ENCODE measurements at regions not wholly inside any gene's neighbourhood (a gene's known extent, or its start where the extent isn't known, plus 50 kb on each side); places are given as distances from the start of the nearest gene placed in this dataset.

- DNase-seq (ENCODE audit: low read depth): no peak
- TF ChIP-seq CTCF (conservative IDR thresholded peaks at IDR 0.05; ENCODE audit: low read depth, low read length): no peak
Observed at GRCh38 chr4:144901141-144901540, 196.9 kb downstream of the ANAPC10 start.

DNA sequence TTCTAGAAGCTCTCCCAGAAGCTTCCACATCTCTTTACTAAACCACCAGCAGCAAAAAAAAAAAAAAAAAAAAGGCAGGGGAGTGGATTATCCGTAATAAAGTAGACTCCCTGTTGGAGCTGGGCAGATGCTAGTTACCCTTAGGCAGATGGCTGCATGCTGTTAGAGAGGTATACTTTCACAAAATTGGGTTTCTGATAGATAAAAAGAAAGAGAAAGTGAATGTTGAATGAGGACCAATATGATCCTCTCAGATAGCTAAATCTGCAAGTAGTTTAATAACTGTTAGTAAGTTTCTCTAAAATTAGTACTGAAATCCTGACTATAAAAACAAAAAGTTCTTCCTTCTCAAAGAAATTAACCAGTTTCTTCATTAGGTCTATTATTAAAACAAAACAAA, 195.4 kb downstream of the ANAPC10 start:
- no peak overlapping the region for H3K4me3 ChIP-seq (ENCODE audit: low read length)
- TF ChIP-seq CTCF (conservative IDR thresholded peaks at IDR 0.05; ENCODE audit: low read depth, low read length): no peak
- no peak for DNase-seq (ENCODE audit: low read depth)

More at GRCh38 chr4:144901141-144901540, 196.9 kb downstream of the ANAPC10 start:
- no peak overlapping the region for H3K4me3 ChIP-seq (ENCODE audit: low read length)

DNA sequence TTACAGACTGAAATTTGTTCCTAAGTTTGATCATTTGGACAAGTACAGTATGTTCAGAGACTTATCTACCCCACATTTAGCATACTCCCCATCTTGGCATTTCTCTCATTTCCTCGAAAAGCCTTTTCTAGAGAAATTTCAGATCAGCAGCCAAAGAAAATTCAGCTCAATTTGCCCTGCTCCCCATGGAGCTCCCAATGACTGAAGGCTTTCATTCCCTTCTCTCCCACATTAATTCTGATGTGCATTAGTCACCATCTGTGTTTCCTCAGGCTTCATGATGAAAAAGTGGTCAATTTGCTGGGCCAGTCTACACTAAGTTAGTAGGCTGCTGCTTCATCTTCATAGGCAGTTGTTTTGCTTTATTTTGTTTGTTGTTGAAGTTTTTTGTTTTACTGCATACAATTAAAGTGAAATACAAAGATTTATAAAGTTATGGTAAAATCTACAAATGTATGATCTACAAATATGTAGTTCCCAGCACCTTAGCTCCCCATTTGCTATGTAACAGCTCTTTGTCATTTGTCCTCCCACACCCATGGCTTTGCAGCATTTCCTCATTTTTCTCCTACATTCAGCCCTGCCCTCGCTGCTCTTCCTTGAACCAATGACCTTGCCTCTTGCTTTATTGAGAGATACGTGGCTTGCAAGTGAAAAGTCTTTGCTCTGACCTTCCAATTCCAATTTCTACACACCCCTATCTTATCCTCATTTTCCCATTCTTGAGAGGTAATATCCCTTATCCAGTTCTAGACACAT, 193.9 kb downstream of the ANAPC10 start:
- no peak for TF ChIP-seq CTCF (conservative IDR thresholded peaks at IDR 0.05; ENCODE audit: low read depth, low read length)
- no peak for DNase-seq (ENCODE audit: low read depth)
- H3K4me3 ChIP-seq (ENCODE audit: low read length): no peak overlapping the region

DNA sequence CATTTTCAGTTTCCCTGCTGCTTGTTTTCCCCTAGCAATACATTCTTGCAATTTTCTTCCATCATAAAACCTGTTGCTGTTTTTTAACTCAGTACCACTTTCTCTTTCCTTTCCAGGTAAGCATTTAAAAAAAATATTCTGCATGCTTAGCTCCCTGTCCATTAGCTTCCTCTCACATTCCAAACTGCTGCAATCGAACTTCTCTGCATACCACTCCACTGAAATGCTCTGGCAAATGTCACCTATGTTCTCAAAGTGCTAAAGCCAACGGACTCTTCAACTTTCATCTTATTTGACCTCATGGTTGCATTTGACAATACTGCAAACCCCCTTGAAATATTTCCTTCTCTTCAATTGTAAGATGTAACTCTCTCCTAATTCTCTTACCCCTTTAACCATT, 192.7 kb downstream of the ANAPC10 start:
- no peak overlapping the region for H3K4me3 ChIP-seq (ENCODE audit: low read length)
- DNase-seq (ENCODE audit: low read depth): no peak
- TF ChIP-seq CTCF (conservative IDR thresholded peaks at IDR 0.05; ENCODE audit: low read depth, low read length): no peak

GRCh38 chr4:144906181-144906925, 191.6 kb downstream of the ANAPC10 start:
- TF ChIP-seq CTCF (conservative IDR thresholded peaks at IDR 0.05; ENCODE audit: low read depth, low read length): no peak
- DNase-seq (ENCODE audit: low read depth): peak; percentile 0

DNA sequence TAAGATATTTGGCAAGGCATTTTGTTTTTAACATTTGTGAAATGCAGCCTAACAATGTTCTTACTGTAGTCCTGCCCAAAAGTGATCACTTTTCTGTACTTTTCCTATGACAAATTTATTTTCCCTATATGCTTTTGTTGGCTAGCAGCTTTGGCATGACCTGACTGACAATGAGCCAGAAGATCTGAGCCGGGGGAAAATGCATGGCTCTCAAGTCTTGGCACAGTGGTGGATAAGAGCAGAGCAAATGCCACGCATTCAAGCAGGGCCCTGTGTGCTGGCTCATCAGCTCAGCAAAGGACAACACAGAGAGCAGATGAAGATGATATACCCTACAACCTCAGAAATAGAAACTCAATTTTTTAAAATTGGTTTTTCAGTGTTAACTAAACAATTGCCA, 187.3 kb downstream of the ANAPC10 start:
- DNase-seq (ENCODE audit: low read depth): no peak

More at GRCh38 chr4:144906181-144906925, 191.6 kb downstream of the ANAPC10 start:
- H3K4me3 ChIP-seq (ENCODE audit: low read length): no peak overlapping the region

More for the DNA sequence above, 187.3 kb downstream of the ANAPC10 start:
- TF ChIP-seq CTCF (conservative IDR thresholded peaks at IDR 0.05; ENCODE audit: low read depth, low read length): no peak
- H3K4me3 ChIP-seq (ENCODE audit: low read length): no peak overlapping the region
